ENCODE measurements at regions not wholly inside any gene's neighbourhood (a gene's known extent, or its start where the extent isn't known, plus 50 kb on each side); places are given as distances from the start of the nearest gene placed in this dataset.
A peak's percentile ranks its signal among the peaks of the same experiment; 100 is the strongest.

- no peak for DNase-seq (ENCODE audit: low spot score)
These were observed 322.2 kb downstream of the SHANK2 start for GRCh38 chr11:70930215-70930614.

DNA sequence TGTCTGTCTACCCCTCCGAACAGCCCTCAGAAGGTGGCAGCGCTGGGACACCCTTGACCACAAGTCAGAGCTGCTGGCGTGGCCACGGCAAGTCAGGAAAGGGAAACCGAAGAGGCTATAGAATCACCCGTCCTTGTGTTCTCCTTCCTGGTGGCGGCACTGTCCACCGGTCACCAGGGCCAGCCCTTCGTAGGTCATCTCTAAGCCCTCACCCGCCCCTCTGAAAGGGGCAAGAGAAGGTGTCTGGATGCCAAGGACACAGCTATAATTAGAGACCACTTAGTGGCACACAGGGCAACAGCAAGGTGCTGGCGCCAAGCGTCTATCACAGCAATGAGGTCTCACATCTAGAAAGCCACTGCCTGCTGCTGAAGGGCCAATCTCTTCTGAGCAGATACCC is 320.9 kb downstream of the SHANK2 start:
- DNase-seq (ENCODE audit: low spot score), result no peak

GRCh38 chr11:70933981-70934583 is 318.3 kb downstream of the SHANK2 start:
- DNase-seq (ENCODE audit: low spot score), result peak; percentile 74

DNA sequence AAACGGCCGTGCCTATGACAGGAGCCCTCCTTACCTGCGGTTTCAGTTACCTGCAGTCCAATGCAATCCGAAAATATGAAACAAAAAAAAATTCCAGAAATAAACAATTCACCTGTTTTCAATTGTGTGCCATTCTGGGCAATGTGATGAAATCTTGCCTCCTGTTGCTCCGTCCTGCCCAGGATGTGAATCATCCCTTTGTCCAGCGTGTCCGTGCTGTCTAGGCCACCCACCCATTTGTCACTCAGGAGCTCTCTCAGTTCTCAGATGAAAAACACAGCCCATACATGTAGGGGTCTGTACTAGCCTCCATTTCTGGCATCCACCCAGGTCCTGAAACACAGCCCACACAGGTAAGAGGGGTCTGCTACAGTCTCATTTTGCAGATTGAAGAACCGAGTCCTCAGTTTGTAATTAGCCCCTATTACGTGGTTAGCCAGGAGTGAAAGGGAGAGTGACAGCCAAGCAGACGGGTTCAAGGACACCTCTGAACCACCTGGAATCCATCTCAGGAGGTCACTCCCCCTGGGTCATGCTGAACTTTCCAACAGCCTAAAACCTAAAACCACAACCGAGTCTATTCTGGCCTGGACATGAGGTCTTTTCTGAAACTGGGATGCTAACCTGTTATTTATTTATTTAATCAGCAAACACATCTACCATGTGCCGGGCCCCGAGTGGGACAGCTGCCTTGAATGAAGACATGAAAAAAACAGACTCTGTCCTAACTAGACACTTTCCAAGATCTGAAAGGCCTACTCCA is 317.2 kb downstream of the SHANK2 start:
- DNase-seq (ENCODE audit: low spot score), result peak; percentile 66

GRCh38 chr11:70942593-70942992 is 309.8 kb downstream of the SHANK2 start:
- DNase-seq (ENCODE audit: low spot score), result peak; percentile 3

DNA sequence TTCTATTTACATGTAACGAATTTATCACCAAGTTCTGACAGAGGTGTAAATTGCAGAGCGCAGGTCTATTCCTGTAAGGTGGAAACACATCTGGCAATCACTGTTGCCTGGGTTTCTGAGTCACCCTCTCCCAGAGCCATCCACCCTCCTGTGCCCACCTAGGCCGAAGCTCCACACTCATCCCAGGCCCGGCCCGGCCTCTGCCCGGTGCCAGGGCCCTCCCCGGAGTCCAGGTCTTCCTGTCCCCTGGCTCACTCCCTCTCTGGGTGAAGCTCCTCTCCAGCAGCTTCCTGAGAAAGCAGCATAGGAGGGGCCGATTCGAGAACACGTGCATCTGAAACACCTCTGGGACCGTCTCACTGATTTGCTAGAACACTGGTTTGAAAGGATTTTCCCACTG is 308.2 kb downstream of the SHANK2 start:
- no peak for DNase-seq (ENCODE audit: low spot score)

DNA sequence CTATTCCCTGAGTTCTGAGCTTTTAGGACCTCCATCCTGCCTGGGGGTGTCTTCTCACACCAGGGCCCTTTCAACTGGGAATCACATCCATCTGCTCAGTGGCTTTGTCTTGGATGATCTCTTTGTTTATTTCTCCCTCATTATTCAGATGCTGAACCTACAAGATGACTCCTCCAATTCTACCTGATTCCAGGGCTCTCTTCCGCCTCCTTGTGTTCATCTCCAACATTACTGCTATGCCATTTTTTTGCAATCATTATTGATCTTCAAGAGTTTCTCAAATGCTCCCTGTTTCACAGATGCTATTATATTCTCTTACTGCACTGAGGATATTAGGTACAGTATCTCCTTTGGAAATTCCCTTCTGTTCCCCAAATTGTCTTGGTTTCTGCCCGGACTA is 307.7 kb downstream of the SHANK2 start:
- no peak for DNase-seq (ENCODE audit: low spot score)

- DNase-seq (ENCODE audit: low spot score), result no peak
These were observed 304.0 kb downstream of the SHANK2 start for GRCh38 chr11:70948398-70948797.

DNA sequence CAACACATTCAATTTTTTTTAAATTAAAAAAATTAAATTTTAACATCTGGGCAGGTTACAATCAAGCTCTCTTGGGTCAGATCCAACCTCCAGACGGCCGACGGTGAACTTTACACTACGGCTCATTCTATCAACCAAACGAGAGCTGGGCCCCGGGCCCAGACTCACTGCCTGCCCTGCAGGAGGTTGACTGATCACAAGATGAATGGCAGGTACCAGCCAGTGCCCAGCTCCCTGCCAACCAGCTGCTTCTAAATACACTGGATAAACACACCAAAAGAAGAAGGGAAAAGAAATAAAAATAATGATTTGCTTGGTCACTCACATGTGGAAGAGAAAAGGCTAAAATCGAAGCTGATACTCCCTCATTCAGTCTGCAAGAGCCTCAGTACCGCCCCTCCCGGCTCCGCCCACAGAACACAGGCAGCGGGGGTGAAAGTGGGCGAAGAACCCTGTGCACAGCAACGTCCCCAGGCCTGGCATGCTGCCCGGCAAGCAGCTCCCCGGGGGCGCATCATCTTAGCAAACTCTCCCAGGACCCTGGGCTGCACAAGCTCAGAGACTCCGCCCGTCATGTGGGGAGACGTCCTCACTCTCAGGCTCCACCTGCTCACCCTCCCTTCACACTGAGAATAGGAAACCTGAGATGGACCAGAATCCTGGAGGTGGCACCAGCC is 303.4 kb downstream of the SHANK2 start:
- DNase-seq (ENCODE audit: low spot score), result peak; percentile 11

GRCh38 chr11:70951139-70951804 is 301.1 kb downstream of the SHANK2 start:
- no peak for DNase-seq (ENCODE audit: low spot score)

DNA sequence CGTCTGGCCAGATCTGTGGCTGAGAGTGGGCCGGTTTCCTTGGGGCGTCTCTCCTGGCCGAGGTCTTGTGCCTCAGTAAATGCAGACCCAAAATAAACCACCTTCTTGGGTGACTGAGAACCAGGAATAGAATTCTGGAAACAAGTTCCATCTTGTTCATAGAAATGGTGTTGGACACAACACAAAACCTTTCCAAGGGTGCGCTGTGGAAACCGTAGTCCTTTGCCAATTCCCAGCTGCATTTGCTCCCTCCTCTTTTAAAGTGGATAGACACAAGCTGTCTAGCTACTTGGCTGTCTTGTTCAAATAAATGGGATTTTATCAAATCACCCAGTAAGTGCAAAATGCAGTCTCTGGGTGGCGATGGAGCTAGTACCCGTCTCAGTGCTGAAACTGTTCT is 300.2 kb downstream of the SHANK2 start:
- DNase-seq (ENCODE audit: low spot score), result no peak

DNA sequence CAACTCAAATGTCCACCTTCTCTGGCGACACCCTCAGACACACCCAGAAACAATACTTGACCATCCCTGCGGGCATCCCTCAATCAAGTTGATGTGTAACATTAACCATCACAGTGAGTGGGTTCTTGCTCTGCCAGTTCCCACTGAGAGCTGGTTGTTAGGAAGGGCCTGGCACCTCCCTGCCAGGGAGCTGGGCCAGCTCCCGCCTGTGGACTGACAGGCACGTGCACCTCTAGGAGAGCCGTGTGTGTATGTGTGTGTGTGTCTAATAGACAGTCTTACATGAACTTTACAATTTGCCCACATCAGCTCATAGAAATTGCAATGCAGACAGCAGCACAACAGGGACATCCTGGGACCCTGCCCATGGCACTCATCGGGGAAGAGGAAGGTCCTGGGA is 298.7 kb downstream of the SHANK2 start:
- no peak for DNase-seq (ENCODE audit: low spot score)

GRCh38 chr11:70954471-70954870 is 297.9 kb downstream of the SHANK2 start:
- DNase-seq (ENCODE audit: low spot score), result no peak

All from kidney tubule cell (primary cell).